ENCODE measurements at regions not wholly inside any gene's neighbourhood (a gene's known extent, or its start where the extent isn't known, plus 50 kb on each side); places are given as distances from the start of the nearest gene placed in this dataset.

GRCh38 chr10:111837086-111837485 is 346.5 kb downstream of the GPAM start:
- TF ChIP-seq POLR2AphosphoS5 (IDR thresholded peaks at IDR 0.05) (no peak), CTCF (IDR thresholded peaks at IDR 0.05) (no peak), POLR2A (IDR thresholded peaks at IDR 0.05) (no peak)

All from sigmoid colon (tissue), 4 donors.